ENCODE measurements at regions not wholly inside any gene's neighbourhood (a gene's known extent, or its start where the extent isn't known, plus 50 kb on each side); places are given as distances from the start of the nearest gene placed in this dataset.

- TF ChIP-seq, protein P1, sequence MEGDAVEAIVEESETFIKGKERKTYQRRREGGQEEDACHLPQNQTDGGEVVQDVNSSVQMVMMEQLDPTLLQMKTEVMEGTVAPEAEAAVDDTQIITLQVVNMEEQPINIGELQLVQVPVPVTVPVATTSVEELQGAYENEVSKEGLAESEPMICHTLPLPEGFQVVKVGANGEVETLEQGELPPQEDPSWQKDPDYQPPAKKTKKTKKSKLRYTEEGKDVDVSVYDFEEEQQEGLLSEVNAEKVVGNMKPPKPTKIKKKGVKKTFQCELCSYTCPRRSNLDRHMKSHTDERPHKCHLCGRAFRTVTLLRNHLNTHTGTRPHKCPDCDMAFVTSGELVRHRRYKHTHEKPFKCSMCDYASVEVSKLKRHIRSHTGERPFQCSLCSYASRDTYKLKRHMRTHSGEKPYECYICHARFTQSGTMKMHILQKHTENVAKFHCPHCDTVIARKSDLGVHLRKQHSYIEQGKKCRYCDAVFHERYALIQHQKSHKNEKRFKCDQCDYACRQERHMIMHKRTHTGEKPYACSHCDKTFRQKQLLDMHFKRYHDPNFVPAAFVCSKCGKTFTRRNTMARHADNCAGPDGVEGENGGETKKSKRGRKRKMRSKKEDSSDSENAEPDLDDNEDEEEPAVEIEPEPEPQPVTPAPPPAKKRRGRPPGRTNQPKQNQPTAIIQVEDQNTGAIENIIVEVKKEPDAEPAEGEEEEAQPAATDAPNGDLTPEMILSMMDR (IDR thresholded peaks at IDR 0.05; ENCODE audit: control insufficient read depth, extremely low read depth, insufficient read depth) = no peak
- no peak for DNase-seq (ENCODE audit: low read depth)
- no peak overlapping the region for H3K4me3 ChIP-seq (ENCODE audit: low read depth, low read length)
These were observed 216.7 kb upstream of the C11orf87 start for GRCh38 chr11:109205312-109205711.

- no peak for DNase-seq (ENCODE audit: low read depth)
- TF ChIP-seq, protein P1 (IDR thresholded peaks at IDR 0.05; ENCODE audit: control insufficient read depth, extremely low read depth, insufficient read depth) = no peak
- H3K4me3 ChIP-seq (ENCODE audit: low read depth, low read length) = no peak overlapping the region
These were observed 213.9 kb upstream of the C11orf87 start for GRCh38 chr11:109208121-109208520.

GRCh38 chr11:109209572-109209971 is 212.4 kb upstream of the C11orf87 start:
- TF ChIP-seq, protein P1 (IDR thresholded peaks at IDR 0.05; ENCODE audit: control insufficient read depth, extremely low read depth, insufficient read depth) = no peak
- DNase-seq (ENCODE audit: low read depth) = no peak

GRCh38 chr11:109221190-109221589 is 200.8 kb upstream of the C11orf87 start:
- DNase-seq (ENCODE audit: low read depth) = no peak
- TF ChIP-seq, protein P1 (IDR thresholded peaks at IDR 0.05; ENCODE audit: control insufficient read depth, extremely low read depth, insufficient read depth) = no peak
- no peak overlapping the region for H3K4me3 ChIP-seq (ENCODE audit: low read depth, low read length)

More at GRCh38 chr11:109209572-109209971, 212.4 kb upstream of the C11orf87 start:
- no peak overlapping the region for H3K4me3 ChIP-seq (ENCODE audit: low read depth, low read length)

DNA sequence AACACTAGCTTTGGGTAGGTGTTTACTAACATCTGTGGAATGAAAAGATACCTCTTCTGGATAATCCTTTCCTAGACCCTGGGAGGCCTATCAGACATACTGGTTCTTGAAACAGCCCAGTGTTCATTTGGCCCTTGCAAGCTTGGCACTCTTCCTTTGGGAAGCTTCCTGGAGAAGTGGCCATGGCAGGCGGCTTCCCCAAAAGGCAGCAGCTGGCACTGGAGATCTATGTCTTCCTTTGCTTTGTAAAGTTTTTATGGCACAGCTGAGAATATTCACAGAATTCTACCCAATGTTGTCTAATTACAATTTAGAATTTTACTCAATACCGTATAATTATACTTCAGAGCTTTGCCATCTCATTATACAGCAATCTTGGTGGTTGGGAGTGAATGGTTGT is 199.2 kb upstream of the C11orf87 start:
- no peak overlapping the region for H3K4me3 ChIP-seq (ENCODE audit: low read depth, low read length)
- no peak for DNase-seq (ENCODE audit: low read depth)

DNA sequence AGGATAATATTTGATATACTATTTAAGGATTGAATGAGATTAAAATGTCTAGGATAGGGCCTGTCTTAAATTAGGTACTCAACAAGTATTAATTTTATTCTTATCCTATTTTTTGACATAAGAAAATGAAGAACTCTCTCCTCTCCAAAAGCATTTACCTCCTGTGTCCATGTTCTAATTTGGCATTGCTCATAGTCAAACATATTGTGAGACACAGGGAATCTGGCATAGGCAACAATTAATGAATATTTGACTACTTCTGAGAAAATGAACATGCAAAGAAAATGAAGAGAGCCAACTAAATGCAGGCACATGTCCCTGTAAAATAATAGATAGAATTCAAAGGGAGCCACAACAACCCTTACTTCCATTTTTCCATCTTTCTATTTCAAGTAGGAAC is 198.5 kb upstream of the C11orf87 start:
- no peak for DNase-seq (ENCODE audit: low read depth)
- H3K4me3 ChIP-seq (ENCODE audit: low read depth, low read length) = no peak overlapping the region
- TF ChIP-seq, protein P1 (IDR thresholded peaks at IDR 0.05; ENCODE audit: control insufficient read depth, extremely low read depth, insufficient read depth) = no peak

More for the DNA sequence above, 199.2 kb upstream of the C11orf87 start:
- TF ChIP-seq, protein P1 (IDR thresholded peaks at IDR 0.05; ENCODE audit: control insufficient read depth, extremely low read depth, insufficient read depth) = no peak

- TF ChIP-seq, protein P1 (IDR thresholded peaks at IDR 0.05; ENCODE audit: control insufficient read depth, extremely low read depth, insufficient read depth) = no peak
- DNase-seq (ENCODE audit: low read depth) = no peak
- H3K4me3 ChIP-seq (ENCODE audit: low read depth, low read length) = no peak overlapping the region
These were observed 192.3 kb upstream of the C11orf87 start for GRCh38 chr11:109229682-109230081.
